ENCODE measurements at regions not wholly inside any gene's neighbourhood (a gene's known extent, or its start where the extent isn't known, plus 50 kb on each side); places are given as distances from the start of the nearest gene placed in this dataset.

- TF ChIP-seq CTCF (IDR thresholded peaks at IDR 0.05; ENCODE audit: insufficient read depth, low read length, poor library complexity, severe bottlenecking) = no peak
- Histone ChIP-seq H3K36me3 (ENCODE audit: control insufficient read depth, insufficient read depth, low read length) (no peaks in the 10 kb centered on the region), H3K27me3 (ENCODE audit: control insufficient read depth, insufficient read depth, low read length) (no peaks in the 10 kb centered on the region), H3K4me3 (ENCODE audit: low read depth, low read length) (no peak overlapping the region)
- no peak for DNase-seq (ENCODE audit: low read depth)
Measured at GRCh38 chr6:15039136-15039535, 206.7 kb upstream of the JARID2 start.

- TF ChIP-seq CTCF (IDR thresholded peaks at IDR 0.05; ENCODE audit: insufficient read depth, low read length, poor library complexity, severe bottlenecking) = no peak
Measured at GRCh38 chr6:15042938-15043337, 202.9 kb upstream of the JARID2 start.

GRCh38 chr6:15044146-15044882 is 201.6 kb upstream of the JARID2 start:
- Histone ChIP-seq H3K36me3 (ENCODE audit: control insufficient read depth, insufficient read depth, low read length) (no peaks in the 10 kb centered on the region), H3K27me3 (ENCODE audit: control insufficient read depth, insufficient read depth, low read length) (no peaks in the 10 kb centered on the region), H3K4me3 (ENCODE audit: low read depth, low read length) (no peak overlapping the region)
- DNase-seq (ENCODE audit: low read depth) = no peak
- no peak for TF ChIP-seq CTCF (IDR thresholded peaks at IDR 0.05; ENCODE audit: insufficient read depth, low read length, poor library complexity, severe bottlenecking)

More at GRCh38 chr6:15042938-15043337, 202.9 kb upstream of the JARID2 start:
- DNase-seq (ENCODE audit: low read depth) = no peak
- no peak overlapping the region for H3K4me3 ChIP-seq (ENCODE audit: low read depth, low read length)
- H3K27me3 ChIP-seq (ENCODE audit: control insufficient read depth, insufficient read depth, low read length) = no peaks in the 10 kb centered on the region
- H3K36me3 ChIP-seq (ENCODE audit: control insufficient read depth, insufficient read depth, low read length) = no peaks in the 10 kb centered on the region

DNA sequence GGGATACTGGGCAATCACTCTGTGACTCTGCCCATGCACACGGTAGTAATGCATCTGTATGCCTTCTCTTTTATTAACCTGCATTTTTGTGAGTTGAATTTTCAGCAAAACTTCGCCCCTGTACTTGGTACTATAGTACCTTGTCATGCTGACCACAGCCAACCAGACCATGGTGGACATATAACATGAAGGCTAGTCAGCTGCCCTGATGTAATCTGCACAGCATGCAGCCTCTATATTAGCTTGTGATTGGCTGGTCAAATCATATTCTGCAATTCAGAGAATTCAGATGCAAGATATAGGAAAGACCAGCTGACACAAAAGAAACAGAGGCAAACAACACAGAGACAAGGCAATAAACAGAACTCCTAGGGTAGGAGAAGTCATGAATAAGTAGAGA is 200.9 kb upstream of the JARID2 start:
- Histone ChIP-seq H3K4me3 (ENCODE audit: low read depth, low read length) (no peak overlapping the region), H3K27me3 (ENCODE audit: control insufficient read depth, insufficient read depth, low read length) (no peaks in the 10 kb centered on the region), H3K36me3 (ENCODE audit: control insufficient read depth, insufficient read depth, low read length) (no peaks in the 10 kb centered on the region)
- no peak for TF ChIP-seq CTCF (IDR thresholded peaks at IDR 0.05; ENCODE audit: insufficient read depth, low read length, poor library complexity, severe bottlenecking)
- DNase-seq (ENCODE audit: low read depth) = no peak

DNA sequence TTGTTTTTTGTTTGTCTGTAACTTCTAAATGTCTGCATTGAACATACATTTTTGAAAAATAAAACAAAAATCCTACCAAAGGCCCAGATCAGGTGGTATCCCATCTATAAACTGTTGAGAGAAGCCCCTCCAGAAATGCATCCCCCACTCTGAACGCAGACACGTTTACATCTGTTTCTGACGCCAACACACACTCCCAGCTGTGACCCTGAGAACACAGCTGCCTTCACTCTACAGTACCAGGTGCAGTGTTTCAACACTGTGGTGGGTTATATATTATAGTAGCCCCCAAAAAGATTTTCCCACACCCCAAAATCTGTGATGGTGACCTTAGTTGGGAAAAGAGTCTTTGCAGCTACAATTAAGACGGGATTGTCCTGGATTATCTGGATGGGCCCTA is 199.1 kb upstream of the JARID2 start:
- no peaks in the 10 kb centered on the region for H3K36me3 ChIP-seq (ENCODE audit: control insufficient read depth, insufficient read depth, low read length)
- no peak overlapping the region for H3K4me3 ChIP-seq (ENCODE audit: low read depth, low read length)
- no peak for TF ChIP-seq CTCF (IDR thresholded peaks at IDR 0.05; ENCODE audit: insufficient read depth, low read length, poor library complexity, severe bottlenecking)
- no peak for DNase-seq (ENCODE audit: low read depth)
- no peaks in the 10 kb centered on the region for H3K27me3 ChIP-seq (ENCODE audit: control insufficient read depth, insufficient read depth, low read length)

DNA sequence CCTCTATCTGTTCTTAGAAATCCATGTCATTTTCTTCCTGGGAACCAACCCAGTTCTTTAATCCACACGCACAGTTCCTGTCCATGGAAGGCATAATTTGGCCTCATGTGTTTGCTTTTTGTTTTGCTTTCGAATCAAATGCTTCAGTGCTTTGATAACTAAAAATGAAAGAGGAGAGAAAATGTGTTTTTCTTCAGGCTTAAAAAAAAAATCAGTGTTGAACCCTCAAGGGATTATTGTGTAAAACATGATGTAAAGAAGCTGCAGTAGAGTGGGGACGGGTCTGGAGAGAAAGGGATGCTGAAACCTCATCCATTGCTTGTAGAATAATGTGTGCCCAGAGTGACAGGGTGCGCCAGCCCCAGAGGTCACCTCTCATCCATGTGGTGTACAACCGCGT is 197.5 kb upstream of the JARID2 start:
- no peaks in the 10 kb centered on the region for H3K36me3 ChIP-seq (ENCODE audit: control insufficient read depth, insufficient read depth, low read length)
- H3K4me3 ChIP-seq (ENCODE audit: low read depth, low read length) = no peak overlapping the region
- no peak for TF ChIP-seq CTCF (IDR thresholded peaks at IDR 0.05; ENCODE audit: insufficient read depth, low read length, poor library complexity, severe bottlenecking)
- H3K27me3 ChIP-seq (ENCODE audit: control insufficient read depth, insufficient read depth, low read length) = no peaks in the 10 kb centered on the region
- DNase-seq (ENCODE audit: low read depth) = no peak
